ENCODE measurements at regions not wholly inside any gene's neighbourhood (a gene's known extent, or its start where the extent isn't known, plus 50 kb on each side); places are given as distances from the start of the nearest gene placed in this dataset.

GRCh38 chr2:16314691-16315457 lies 350.8 kb downstream of the CYRIA start:
- Histone ChIP-seq H3K4me1 (ENCODE audit: insufficient read depth, low read length) (no peaks in the 10 kb centered on the region), H3K27me3 (ENCODE audit: insufficient read depth, low read length) (no peaks in the 10 kb centered on the region), H3K4me3 (ENCODE audit: low read length) (no peak overlapping the region), H3K9me3 (ENCODE audit: low read depth, low read length) (no peaks in the 10 kb centered on the region)

- Histone ChIP-seq H3K4me1 (ENCODE audit: insufficient read depth, low read length) (no peaks in the 10 kb centered on the region), H3K4me3 (ENCODE audit: low read length) (no peak overlapping the region), H3K9me3 (ENCODE audit: low read depth, low read length) (no peaks in the 10 kb centered on the region), H3K27me3 (ENCODE audit: insufficient read depth, low read length) (no peaks in the 10 kb centered on the region)
Measured at GRCh38 chr2:16314001-16314400, 351.6 kb downstream of the CYRIA start.

DNA sequence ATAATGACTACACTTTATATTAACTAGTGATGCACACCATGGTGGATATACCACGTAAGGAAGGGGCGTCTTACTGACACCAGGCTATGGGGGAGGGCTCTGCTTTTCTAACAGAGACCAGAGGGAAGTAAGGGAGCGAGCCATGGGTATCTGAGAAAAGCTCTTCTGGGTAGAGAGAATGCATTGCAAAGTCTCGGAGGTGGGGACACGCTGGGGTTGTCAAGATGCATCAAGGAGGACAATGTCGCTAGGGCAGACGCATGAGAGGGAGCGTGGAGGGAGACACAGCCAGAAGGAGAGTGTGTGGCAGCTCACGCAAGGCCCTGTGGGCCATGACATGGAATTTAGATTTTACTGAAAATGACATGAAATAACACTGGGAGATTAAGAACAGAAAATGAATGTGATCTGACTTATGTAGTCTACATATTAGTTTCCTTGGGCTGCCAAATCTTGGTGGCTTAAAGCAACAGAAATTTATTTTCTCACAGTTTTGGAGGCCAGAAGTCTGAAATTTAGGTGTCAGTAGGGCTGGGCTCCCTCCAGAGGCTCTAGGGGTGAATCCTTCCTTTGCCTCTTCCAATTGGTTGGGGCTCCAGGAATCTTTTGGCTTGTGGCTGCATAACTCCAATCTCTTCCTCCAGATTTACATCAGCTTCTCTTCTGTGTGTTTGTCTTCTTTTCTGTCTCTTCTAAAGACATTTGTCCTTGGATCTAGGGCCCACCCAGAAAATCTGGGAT lies 352.2 kb downstream of the CYRIA start:
- H3K27me3 ChIP-seq (ENCODE audit: insufficient read depth, low read length): no peaks in the 10 kb centered on the region
- H3K4me1 ChIP-seq (ENCODE audit: insufficient read depth, low read length): no peaks in the 10 kb centered on the region
- no peaks in the 10 kb centered on the region for H3K9me3 ChIP-seq (ENCODE audit: low read depth, low read length)
- H3K4me3 ChIP-seq (ENCODE audit: low read length): no peak overlapping the region

GRCh38 chr2:16312771-16313170 lies 352.9 kb downstream of the CYRIA start:
- no peaks in the 10 kb centered on the region for H3K4me1 ChIP-seq (ENCODE audit: insufficient read depth, low read length)
- no peaks in the 10 kb centered on the region for H3K9me3 ChIP-seq (ENCODE audit: low read depth, low read length)
- H3K4me3 ChIP-seq (ENCODE audit: low read length): no peak overlapping the region
- no peaks in the 10 kb centered on the region for H3K27me3 ChIP-seq (ENCODE audit: insufficient read depth, low read length)

GRCh38 chr2:16311521-16312440 lies 353.9 kb downstream of the CYRIA start:
- Histone ChIP-seq H3K4me1 (ENCODE audit: insufficient read depth, low read length) (no peaks in the 10 kb centered on the region), H3K4me3 (ENCODE audit: low read length) (no peak overlapping the region), H3K27me3 (ENCODE audit: insufficient read depth, low read length) (no peaks in the 10 kb centered on the region), H3K9me3 (ENCODE audit: low read depth, low read length) (no peaks in the 10 kb centered on the region)

GRCh38 chr2:16308816-16309215 lies 356.8 kb downstream of the CYRIA start:
- no peaks in the 10 kb centered on the region for H3K27me3 ChIP-seq (ENCODE audit: insufficient read depth, low read length)
- H3K4me3 ChIP-seq (ENCODE audit: low read length): no peak overlapping the region
- H3K4me1 ChIP-seq (ENCODE audit: insufficient read depth, low read length): no peaks in the 10 kb centered on the region
- no peaks in the 10 kb centered on the region for H3K9me3 ChIP-seq (ENCODE audit: low read depth, low read length)

- Histone ChIP-seq H3K4me1 (ENCODE audit: insufficient read depth, low read length) (no peaks in the 10 kb centered on the region), H3K27me3 (ENCODE audit: insufficient read depth, low read length) (no peaks in the 10 kb centered on the region), H3K4me3 (ENCODE audit: low read length) (no peak overlapping the region), H3K9me3 (ENCODE audit: low read depth, low read length) (no peaks in the 10 kb centered on the region)
Measured at GRCh38 chr2:16304876-16305590, 360.6 kb downstream of the CYRIA start.

DNA sequence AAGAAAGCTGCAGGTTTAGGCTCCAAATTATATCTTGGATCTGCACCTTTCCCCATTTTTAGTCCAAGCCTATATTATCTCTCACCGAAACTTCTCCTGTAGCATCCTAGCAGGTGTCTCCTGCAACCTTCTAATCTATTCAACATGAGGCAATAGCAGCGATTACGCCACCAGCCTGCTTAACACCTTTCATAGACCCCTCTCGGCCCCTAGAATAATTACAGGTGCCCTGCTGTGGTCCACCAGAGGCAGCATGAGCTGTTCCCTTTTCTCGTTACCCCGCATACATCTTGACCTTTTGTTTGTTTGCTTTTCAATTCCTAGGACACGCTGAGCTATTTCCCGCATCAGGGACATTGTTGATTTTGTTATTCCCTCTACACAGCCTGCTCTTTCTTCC lies 361.9 kb downstream of the CYRIA start:
- H3K4me1 ChIP-seq (ENCODE audit: insufficient read depth, low read length): no peaks in the 10 kb centered on the region
- H3K27me3 ChIP-seq (ENCODE audit: insufficient read depth, low read length): no peaks in the 10 kb centered on the region
- H3K9me3 ChIP-seq (ENCODE audit: low read depth, low read length): no peaks in the 10 kb centered on the region
- H3K4me3 ChIP-seq (ENCODE audit: low read length): no peak overlapping the region

- H3K27me3 ChIP-seq (ENCODE audit: insufficient read depth, low read length): no peaks in the 10 kb centered on the region
- H3K4me3 ChIP-seq (ENCODE audit: low read length): no peak overlapping the region
- no peaks in the 10 kb centered on the region for H3K9me3 ChIP-seq (ENCODE audit: low read depth, low read length)
- H3K4me1 ChIP-seq (ENCODE audit: insufficient read depth, low read length): no peaks in the 10 kb centered on the region
Measured at GRCh38 chr2:16303273-16303577, 362.4 kb downstream of the CYRIA start.

GRCh38 chr2:16302431-16303272 lies 362.3 kb downstream of the MYCN start:
- no peaks in the 10 kb centered on the region for H3K4me1 ChIP-seq (ENCODE audit: insufficient read depth, low read length)
- no peaks in the 10 kb centered on the region for H3K9me3 ChIP-seq (ENCODE audit: low read depth, low read length)
- no peak overlapping the region for H3K4me3 ChIP-seq (ENCODE audit: low read length)
- H3K27me3 ChIP-seq (ENCODE audit: insufficient read depth, low read length): no peaks in the 10 kb centered on the region

GRCh38 chr2:16301961-16302360 lies 361.6 kb downstream of the MYCN start:
- Histone ChIP-seq H3K4me1 (ENCODE audit: insufficient read depth, low read length) (no peaks in the 10 kb centered on the region), H3K27me3 (ENCODE audit: insufficient read depth, low read length) (no peaks in the 10 kb centered on the region), H3K9me3 (ENCODE audit: low read depth, low read length) (no peaks in the 10 kb centered on the region), H3K4me3 (ENCODE audit: low read length) (no peak overlapping the region)

DNA sequence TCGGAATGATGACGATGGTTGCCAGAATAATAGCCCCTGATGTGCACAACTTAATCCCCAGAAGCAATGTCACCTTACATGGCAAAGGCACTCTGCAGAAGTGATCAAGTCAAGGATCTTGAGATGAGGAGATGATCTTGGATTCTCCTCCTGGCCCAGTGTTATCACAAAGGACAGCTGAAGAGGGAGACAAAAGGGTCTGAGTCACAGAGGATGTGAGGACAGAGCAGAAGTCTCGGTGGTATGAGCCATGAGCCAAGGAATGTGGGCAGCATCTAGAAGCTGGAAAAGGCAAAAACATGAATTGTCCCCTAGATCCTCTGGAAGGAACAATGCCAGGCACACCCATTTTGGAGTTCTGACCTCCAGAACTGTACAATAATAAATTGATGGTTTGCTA lies 358.5 kb downstream of the MYCN start:
- Histone ChIP-seq H3K4me1 (ENCODE audit: insufficient read depth, low read length) (no peaks in the 10 kb centered on the region), H3K9me3 (ENCODE audit: low read depth, low read length) (no peaks in the 10 kb centered on the region), H3K4me3 (ENCODE audit: low read length) (no peak overlapping the region), H3K27me3 (ENCODE audit: insufficient read depth, low read length) (no peaks in the 10 kb centered on the region)

DNA sequence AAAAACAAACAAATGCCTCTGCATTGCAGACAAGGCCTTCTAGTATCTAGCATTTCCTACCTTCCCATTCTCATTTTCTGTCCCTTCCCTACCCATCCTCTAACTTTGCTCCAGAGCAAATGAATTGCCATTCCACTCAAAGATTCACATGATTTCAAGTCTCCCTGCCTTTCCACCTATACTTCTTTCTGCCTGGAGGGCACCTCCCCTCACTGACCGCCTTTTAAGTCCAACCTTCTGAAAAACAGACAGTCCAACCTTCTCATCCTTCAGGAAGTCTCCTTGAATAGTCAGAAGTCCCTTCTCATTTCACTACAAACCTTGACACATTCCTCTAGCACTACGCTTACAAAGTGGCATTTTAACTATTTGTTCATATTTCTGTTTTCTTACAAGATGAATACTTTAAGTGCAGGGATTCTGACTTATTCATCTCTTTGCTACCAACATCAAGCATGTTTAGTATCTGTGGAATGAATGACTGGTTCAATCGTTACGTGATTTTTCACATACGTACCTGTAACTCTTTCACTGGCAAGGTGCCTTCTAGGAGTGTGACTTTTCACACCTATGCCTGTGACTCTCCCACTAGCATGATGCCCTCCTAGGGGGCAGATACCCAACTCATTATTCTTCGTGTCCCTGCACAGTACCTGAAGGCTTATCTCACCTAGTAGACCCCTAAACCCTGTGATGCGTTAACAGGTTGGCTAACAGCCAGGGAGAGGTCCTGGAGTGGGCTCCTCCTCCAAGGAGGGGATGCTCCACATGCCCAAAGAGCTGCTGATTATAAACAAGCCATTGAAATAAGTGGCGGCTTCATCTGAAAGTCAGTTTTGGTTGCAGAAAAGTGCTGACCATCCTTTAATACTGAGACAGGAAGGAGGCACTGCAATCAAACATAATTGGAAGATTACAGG lies 356.2 kb downstream of the MYCN start:
- H3K4me3 ChIP-seq (ENCODE audit: low read length): no peak overlapping the region
- H3K27me3 ChIP-seq (ENCODE audit: insufficient read depth, low read length): no peaks in the 10 kb centered on the region
- H3K9me3 ChIP-seq (ENCODE audit: low read depth, low read length): no peaks in the 10 kb centered on the region
- no peaks in the 10 kb centered on the region for H3K4me1 ChIP-seq (ENCODE audit: insufficient read depth, low read length)
